SIG-M5 treated with dmso at 0.1 percent for 504 hours (cell line): ENCODE measurements at regions not wholly inside any gene's neighbourhood (a gene's known extent, or its start where the extent isn't known, plus 50 kb on each side); places are given as distances from the start of the nearest gene placed in this dataset.
"Not testable (repeated sequence)": the region's sequence is repeated elsewhere in the genome, so short reads cannot be mapped to it uniquely, and the experiment has no call there.

Source experiments
- DNase-seq: peaks from one replicate; lab custom pipeline; 2025; ENCODE audit not compliant: unreplicated experiment; lab: John Stamatoyannopoulos, UW

GRCh38 chr15:88965097-88965496 lies 51.9 kb upstream of the MFGE8 start:
- DNase-seq, result not testable (repeated sequence)

GRCh38 chr15:88970232-88970631 lies 57.1 kb upstream of the MFGE8 start:
- DNase-seq, result no peak

- no peak for DNase-seq
Measured at GRCh38 chr15:88974392-88974791, 61.2 kb upstream of the MFGE8 start.

GRCh38 chr15:88975891-88976290 lies 62.7 kb upstream of the MFGE8 start:
- no peak for DNase-seq

GRCh38 chr15:88976656-88977055 lies 63.5 kb upstream of the MFGE8 start:
- DNase-seq, result no peak

GRCh38 chr15:88979674-88980073 lies 66.5 kb upstream of the MFGE8 start:
- no peak for DNase-seq

- no peak for DNase-seq
Measured at GRCh38 chr15:88980498-88980897, 67.3 kb upstream of the MFGE8 start.

- no peak for DNase-seq
Measured at GRCh38 chr15:88981244-88982215, 68.4 kb upstream of the MFGE8 start.

GRCh38 chr15:88982304-88982945 lies 69.2 kb upstream of the MFGE8 start:
- DNase-seq, result no peak

- no peak for DNase-seq
Measured at GRCh38 chr15:88982946-88983342, 69.8 kb upstream of the MFGE8 start.

- DNase-seq, result no peak
Measured at GRCh38 chr15:88983861-88984429, 70.8 kb upstream of the MFGE8 start.

GRCh38 chr15:88985547-88986393 lies 72.6 kb upstream of the MFGE8 start:
- no peak for DNase-seq

GRCh38 chr15:88986949-88987590 lies 73.9 kb upstream of the MFGE8 start:
- DNase-seq, result no peak

- DNase-seq, result no peak
Measured at GRCh38 chr15:88987591-88987933, 74.4 kb upstream of the MFGE8 start.

GRCh38 chr15:88987934-88988671 lies 74.9 kb upstream of the MFGE8 start:
- DNase-seq, result no peak

GRCh38 chr15:88989578-88989977 lies 76.4 kb upstream of the MFGE8 start:
- DNase-seq, result no peak

- DNase-seq, result no peak
Measured at GRCh38 chr15:88990185-88990679, 77.1 kb upstream of the MFGE8 start.

GRCh38 chr15:88992216-88992615 lies 79.0 kb upstream of the MFGE8 start:
- DNase-seq, result no peak

GRCh38 chr15:88992912-88993376 lies 79.8 kb upstream of the MFGE8 start:
- no peak for DNase-seq

- no peak for DNase-seq
Measured at GRCh38 chr15:88993662-88994061, 80.5 kb upstream of the MFGE8 start.
